ENCODE measurements at regions not wholly inside any gene's neighbourhood (a gene's known extent, or its start where the extent isn't known, plus 50 kb on each side); places are given as distances from the start of the nearest gene placed in this dataset.

DNA sequence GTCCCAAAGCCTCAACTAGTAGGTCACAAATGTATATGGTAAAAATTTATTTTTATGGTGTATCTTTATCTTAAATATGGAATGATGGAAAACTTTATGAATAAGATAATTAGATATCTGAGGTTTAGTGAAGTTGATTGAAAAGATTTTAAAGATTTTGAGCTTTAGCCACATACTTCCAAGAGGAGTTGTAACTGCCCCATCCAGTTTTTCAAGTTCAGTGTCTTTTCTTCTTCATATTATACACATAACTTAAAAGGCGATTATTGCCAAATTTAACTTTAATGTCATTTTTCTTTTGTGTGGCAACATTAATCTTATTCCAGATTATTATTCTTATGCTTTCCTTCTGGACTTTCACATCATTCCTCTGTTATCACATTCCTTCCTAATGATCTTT, 266.4 kb downstream of the TINAG start:
- no peak for DNase-seq

GRCh38 chr6:54578261-54578660, 268.3 kb upstream of the FAM83B start:
- no peak for DNase-seq

DNA sequence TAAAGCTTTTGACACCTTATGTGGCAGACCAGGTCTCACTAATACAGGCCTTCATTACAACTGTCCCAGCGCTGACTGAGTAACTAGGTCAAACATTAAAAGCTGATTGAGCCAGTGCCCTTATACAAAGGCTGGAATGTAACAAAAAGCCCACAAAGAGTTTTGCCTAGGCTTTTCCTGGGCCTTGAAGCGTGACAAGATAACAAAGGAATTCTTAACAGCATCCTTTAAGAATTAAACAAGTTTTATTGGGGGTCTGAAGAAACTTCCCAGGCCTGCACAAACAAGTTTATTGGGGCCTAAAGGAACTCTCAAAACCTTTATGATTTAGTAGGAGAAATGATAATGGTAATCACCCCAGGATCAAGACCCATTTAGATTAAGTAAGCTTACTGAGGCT, 267.6 kb upstream of the FAM83B start:
- DNase-seq, result no peak

DNA sequence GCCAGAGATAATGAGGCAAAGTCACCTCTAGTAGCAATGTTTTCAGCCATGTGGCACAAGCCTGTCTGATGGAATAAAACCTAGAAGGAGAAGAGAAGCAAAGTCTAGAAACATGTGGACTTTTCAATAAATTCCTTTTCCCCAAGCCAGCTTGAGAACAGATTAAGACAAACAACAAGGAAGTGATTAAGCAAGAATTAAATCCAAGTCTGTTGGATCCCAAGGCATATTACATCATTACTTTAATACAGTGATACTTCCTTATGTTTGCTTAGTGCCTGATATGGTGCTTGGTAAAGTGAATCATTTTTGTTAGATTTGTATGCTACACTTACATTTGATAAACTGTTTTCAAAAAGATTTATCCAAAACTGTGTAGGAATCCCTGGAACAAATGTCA, 260.3 kb upstream of the FAM83B start:
- no peak for DNase-seq

DNA sequence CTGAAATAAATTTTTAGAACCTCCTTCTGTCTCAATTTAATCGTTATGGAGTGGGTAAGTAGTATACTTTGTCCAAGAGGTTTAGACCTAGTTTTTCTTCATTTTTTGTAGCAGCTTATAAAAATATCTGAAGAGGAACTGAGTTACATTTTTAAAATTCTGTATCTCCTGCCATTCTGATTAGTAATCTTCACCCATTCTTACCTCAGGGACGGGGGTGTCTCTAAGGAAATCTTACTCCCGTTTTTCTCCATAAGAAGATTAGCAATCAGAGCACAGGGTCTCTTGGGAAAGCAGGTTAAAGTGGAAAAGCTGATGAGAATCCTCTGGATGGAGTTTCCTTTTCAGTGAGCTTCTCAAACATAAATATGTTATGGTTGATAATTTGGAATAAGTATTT, 259.3 kb upstream of the FAM83B start:
- DNase-seq, result no peak

GRCh38 chr6:54588176-54588575, 258.4 kb upstream of the FAM83B start:
- DNase-seq, result no peak

DNA sequence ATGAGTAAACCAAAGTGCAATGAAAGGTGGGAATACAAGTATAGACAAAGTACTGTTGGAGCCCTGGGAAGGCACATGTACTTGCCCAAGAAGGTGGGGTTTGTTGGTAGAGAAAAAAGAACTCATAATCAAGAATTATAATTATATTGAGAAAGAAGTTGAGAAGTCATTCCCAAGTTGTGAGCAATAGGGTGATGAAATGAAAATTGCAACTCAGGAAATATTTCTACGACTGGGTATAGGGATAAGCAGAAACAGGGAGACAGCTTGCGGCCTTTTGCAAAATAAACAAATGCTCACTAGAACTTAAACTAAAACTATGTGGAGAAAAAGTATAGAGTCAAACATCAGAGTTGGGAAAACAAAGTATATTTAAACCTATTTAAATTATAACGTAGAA, 250.7 kb upstream of the FAM83B start:
- DNase-seq, result no peak

DNA sequence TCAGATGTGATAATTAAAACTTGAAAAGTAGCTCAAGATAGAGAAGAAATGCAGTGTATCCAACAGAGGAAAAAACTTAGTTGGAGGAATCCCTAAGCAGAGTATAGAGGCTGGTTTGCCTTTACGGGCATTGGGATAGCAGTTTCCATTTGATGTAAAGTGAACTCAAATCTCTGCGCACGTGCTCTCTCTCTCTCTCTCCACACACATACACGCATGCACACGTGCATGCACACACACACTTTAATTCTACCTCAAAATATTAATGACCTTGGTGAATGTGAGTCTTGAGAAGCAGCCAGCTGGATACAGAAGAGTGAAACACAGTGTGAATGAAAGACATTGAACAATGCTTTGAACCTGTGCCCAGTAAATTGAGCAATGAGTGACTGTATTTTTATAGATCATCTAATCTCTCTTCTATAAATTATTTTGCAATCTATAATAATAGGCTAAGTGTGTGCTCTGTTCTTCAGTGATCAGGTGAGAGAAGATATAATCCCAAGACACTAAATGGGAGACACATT, 247.7 kb upstream of the FAM83B start:
- no peak for DNase-seq

GRCh38 chr6:54601600-54602300, 244.8 kb upstream of the FAM83B start:
- DNase-seq, result no peak

DNA sequence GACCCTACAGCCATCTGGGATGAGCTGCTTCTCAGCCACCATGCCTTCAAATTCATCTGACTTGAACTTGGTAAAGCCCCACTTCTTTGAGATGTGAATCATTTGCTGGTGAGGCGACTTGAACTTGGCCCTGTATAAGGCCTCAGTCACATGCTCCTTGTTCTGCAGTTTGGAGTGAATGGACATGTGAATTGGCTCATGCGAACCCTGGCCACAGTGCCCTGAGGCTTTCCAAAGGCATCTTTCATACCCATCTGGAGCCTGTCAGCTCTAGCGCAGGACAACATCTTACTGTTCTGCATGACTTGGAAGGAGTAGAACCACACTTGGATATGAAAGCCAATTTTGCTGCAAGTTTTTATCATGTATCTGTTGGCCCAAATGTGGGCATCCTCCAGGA, 244.0 kb upstream of the FAM83B start:
- DNase-seq, result no peak

DNA sequence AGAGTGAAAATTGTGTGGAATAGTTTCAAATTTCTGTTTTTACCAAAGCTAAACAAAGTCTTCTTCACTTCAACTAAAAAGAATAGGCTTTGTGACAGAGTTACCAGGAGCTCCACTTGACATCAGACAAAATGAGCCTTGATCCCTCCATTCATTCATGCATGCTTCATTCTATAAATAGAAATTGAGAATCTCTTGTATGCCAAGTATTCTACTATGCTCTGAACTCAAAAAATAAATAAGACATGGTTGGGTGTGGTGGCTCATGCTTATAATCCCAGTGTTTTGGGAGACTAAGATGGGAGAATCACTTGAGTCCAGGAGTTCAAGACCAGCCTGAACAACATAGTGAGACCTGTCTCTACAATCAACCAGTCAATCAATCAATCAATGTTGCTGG, 236.6 kb upstream of the FAM83B start:
- DNase-seq, result no peak

- DNase-seq, result no peak
These were observed 233.0 kb upstream of the FAM83B start for GRCh38 chr6:54613596-54613995.

- no peak for DNase-seq
These were observed 231.9 kb upstream of the FAM83B start for GRCh38 chr6:54614499-54615195.

DNA sequence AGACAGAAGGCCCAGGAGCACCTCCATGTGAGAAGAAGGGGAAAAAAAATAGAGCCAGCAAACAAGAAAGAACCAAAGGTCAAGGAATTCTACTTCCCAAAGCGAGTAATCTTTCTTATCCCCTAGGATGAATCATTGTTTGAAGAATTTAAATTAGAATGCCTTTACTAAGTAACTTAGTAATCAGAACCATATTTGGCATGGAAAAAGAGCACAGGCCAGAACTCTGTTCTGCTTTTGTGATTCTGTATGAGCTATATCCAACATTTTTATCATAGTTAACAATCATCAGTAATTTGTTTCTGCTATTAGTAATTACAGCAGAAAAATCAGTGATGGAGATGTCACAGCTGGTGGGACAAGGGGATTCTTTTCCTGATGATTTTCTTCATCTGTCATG, 228.8 kb upstream of the FAM83B start:
- no peak for DNase-seq

DNA sequence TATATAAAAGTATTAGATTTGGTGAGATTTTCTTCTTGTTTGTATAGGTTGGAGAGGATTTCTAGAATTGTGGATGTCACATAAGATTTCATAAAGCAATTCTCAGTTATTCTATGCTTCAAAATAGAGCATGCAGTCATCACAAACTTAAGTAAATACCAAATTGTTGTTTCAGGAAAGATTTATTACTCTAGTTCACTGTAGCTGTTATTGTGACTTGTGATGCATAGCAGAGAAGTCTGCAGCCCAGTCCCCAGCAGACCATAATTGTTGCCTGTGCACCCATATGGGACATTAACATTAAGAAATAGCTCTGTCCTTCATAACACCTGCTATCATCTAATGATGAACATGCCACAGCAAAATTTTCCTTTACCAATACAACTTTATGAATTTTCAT, 228.0 kb upstream of the FAM83B start:
- no peak for DNase-seq

GRCh38 chr6:54619102-54619501, 227.5 kb upstream of the FAM83B start:
- no peak for DNase-seq

GRCh38 chr6:54621285-54621684, 225.3 kb upstream of the FAM83B start:
- no peak for DNase-seq

DNA sequence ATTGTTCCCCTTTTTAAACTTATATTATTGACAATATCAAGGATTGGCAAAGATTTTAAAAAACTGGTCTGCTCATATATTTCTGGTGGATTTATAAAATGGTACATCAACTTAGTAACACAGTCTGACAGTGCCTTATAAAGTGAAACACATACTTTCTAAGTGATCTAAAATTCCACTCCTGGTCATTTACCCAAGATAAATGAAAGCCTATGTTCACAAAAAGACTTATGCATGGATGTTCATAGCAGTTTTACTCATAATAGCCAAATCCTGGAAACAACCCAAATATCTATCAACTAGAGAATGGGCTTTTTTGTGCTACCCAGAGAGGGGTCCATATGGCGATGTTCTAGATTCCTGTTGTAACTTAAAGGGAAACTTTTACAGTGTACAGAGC, 222.4 kb upstream of the FAM83B start:
- no peak for DNase-seq

DNA sequence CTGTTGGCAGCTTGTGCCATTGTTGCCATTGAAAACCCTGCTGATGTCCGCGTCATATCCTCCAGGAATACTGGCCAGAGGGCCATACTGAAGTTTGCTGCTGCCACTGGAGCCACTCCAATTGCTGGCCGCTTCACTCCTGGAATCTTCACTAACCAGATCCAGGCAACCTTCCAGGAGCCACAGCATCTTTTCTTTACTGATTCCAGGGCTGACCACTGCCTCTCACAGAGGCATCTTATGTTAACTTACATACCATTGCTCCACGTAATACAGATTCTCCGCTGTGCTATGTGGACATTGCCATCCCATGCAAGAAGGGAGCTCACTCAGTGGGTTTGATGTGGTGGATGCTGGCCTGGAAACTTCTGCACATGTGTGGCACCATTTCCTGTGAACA, 221.8 kb upstream of the FAM83B start:
- no peak for DNase-seq

- no peak for DNase-seq
These were observed 217.4 kb upstream of the FAM83B start for GRCh38 chr6:54629131-54629530.

DNA sequence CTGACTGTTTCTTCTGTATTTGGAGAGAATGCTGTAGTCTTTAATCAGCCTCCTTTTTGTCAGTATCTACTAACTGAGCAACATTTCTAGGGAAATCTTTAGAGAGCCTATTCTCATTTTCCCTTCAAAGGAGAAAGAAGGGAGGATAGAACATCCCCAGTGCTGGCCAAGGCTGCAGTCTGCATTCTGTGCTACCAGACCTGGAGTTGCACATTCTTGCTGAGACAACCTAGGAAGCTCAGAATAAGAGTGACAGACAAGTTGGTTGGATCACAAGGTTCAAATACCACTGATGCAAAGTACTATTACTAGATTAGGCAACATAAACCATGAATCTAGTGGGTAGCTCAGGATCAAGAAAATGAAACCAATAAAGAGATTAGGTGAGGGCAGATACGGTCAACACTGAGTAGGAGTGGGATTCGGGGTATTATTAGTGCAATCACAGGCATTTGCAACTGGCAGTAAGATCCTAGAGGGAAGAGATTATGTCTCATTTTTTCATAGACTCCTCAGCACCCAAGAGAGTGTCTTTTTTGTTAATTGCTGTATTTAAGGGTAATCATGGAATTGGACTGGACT, 213.5 kb upstream of the FAM83B start:
- no peak for DNase-seq

DNA sequence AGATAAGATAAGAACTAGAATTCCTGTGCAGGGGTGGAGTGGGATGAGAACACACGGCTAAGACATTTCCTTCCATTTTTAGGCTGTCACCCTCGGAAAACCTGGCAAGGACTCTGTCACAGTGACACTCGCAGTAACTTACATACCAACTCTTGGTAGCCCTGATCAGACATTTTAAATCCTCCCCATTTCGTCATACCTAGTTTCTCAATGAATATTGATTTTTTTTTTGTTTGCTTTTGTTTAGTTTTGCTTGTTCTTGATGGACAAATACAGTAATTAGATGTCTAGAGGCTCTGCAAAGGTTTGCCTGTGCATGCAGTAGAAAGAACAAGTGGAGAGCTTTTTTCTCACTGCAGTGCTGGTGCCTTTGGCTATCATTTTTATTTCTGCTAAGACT, 213.0 kb upstream of the FAM83B start:
- DNase-seq, result no peak

- no peak for DNase-seq
These were observed 205.7 kb upstream of the FAM83B start for GRCh38 chr6:54640911-54641310.
